ENCODE measurements at regions not wholly inside any gene's neighbourhood (a gene's known extent, or its start where the extent isn't known, plus 50 kb on each side); places are given as distances from the start of the nearest gene placed in this dataset.

- POLR2A ChIA-PET = interaction anchor here (0.5 kb wide), 1 partner anchor 299 kb away, joined by 3 read pairs; no protein-coding TSS in a partner anchor
- intact Hi-C loops (cut with micrococcal nuclease; ENCODE audit: unreplicated experiment) = no loop called here
- Histone ChIP-seq H3K36me3 (ENCODE audit: insufficient read depth, low read length) (no peaks in the 10 kb centered on the region), H3K9me3 (ENCODE audit: low read length) (0 out of 2 replicates have a peak, but pooled peaks cover 4% of the 10 kb centered on the region), H2AFZ (ENCODE audit: low read length) (no peak overlapping the region), H3K4me1 (ENCODE audit: insufficient read depth, low read length, poor library complexity, severe bottlenecking) (no peaks in the 10 kb centered on the region), H4K20me1 (ENCODE audit: insufficient read depth, low read length) (no peaks in the 10 kb centered on the region), H3K4me2 (ENCODE audit: low read length) (no peak overlapping the region), H3K79me2 (ENCODE audit: insufficient read depth, low read depth, low read length) (no peaks in the 10 kb centered on the region), H3K9me2 (ENCODE audit: insufficient read depth, low read length) (no peaks in the 10 kb centered on the region; the same call in 1 of the 2 replicates), H3K4me3 (ENCODE audit: low read depth, low read length, poor library complexity, severe bottlenecking) (no peak overlapping the region), H3K27ac (ENCODE audit: low read depth, low read length, poor library complexity, severe bottlenecking) (no peak overlapping the region)
- CTCF ChIA-PET (ENCODE audit: unreplicated experiment) = no interaction called here
- TF ChIP-seq EZH2phosphoT487 (IDR thresholded peaks at IDR 0.05; ENCODE audit: borderline replicate concordance, low read depth, low read length) (no peak), CTCF (conservative IDR thresholded peaks at IDR 0.05; ENCODE audit: low read length) (no peak)
- no peak for DNase-seq (ENCODE audit: low spot score)
- BruUV-seq (replicated peaks) = no TSS peak
These were observed 775.7 kb upstream of the IGFBP3 start for GRCh38 chr7:46696741-46697140.

GRCh38 chr7:46695051-46695708 is 774.1 kb upstream of the IGFBP3 start:
- intact Hi-C loops (cut with micrococcal nuclease; ENCODE audit: unreplicated experiment) = no loop called here
- no peak for TF ChIP-seq CTCF (conservative IDR thresholded peaks at IDR 0.05; ENCODE audit: low read length)
- no peak for TF ChIP-seq EZH2phosphoT487 (IDR thresholded peaks at IDR 0.05; ENCODE audit: borderline replicate concordance, low read depth, low read length)
- Histone ChIP-seq H3K9me2 (ENCODE audit: insufficient read depth, low read length) (no peaks in the 10 kb centered on the region; the same call in 1 of the 2 replicates), H3K4me2 (ENCODE audit: low read length) (no peak overlapping the region), H4K20me1 (ENCODE audit: insufficient read depth, low read length) (no peaks in the 10 kb centered on the region), H2AFZ (ENCODE audit: low read length) (no peak overlapping the region), H3K36me3 (ENCODE audit: insufficient read depth, low read length) (no peaks in the 10 kb centered on the region), H3K27ac (ENCODE audit: low read depth, low read length, poor library complexity, severe bottlenecking) (no peak overlapping the region), H3K79me2 (ENCODE audit: insufficient read depth, low read depth, low read length) (no peaks in the 10 kb centered on the region), H3K9me3 (ENCODE audit: low read length) (0 out of 2 replicates have a peak, but pooled peaks cover 4% of the 10 kb centered on the region), H3K4me1 (ENCODE audit: insufficient read depth, low read length, poor library complexity, severe bottlenecking) (no peaks in the 10 kb centered on the region), H3K4me3 (ENCODE audit: low read depth, low read length, poor library complexity, severe bottlenecking) (no peak overlapping the region)
- BruUV-seq (replicated peaks) = no TSS peak
- CTCF ChIA-PET (ENCODE audit: unreplicated experiment) = no interaction called here
- POLR2A ChIA-PET = interaction anchor here (0.6 to 1.2 kb wide), 3 partner anchors 13 to 23 kb away, joined by 4 read pairs; no protein-coding TSS in a partner anchor
- no peak for DNase-seq (ENCODE audit: low spot score)

GRCh38 chr7:46694058-46694457 is 773.0 kb upstream of the IGFBP3 start:
- H3K9me3 ChIP-seq (ENCODE audit: low read length) = 0 out of 2 replicates have a peak, but pooled peaks cover 4% of the 10 kb centered on the region
- ChIA-PET CTCF (ENCODE audit: unreplicated experiment) (no interaction called here), POLR2A (no interaction called here)
- H3K4me1 ChIP-seq (ENCODE audit: insufficient read depth, low read length, poor library complexity, severe bottlenecking) = no peaks in the 10 kb centered on the region
- H4K20me1 ChIP-seq (ENCODE audit: insufficient read depth, low read length) = no peaks in the 10 kb centered on the region
- H3K9me2 ChIP-seq (ENCODE audit: insufficient read depth, low read length) = no peaks in the 10 kb centered on the region; the same call in 1 of the 2 replicates
- no peak overlapping the region for H3K4me3 ChIP-seq (ENCODE audit: low read depth, low read length, poor library complexity, severe bottlenecking)
- intact Hi-C loops (cut with micrococcal nuclease; ENCODE audit: unreplicated experiment) = no loop called here
- no peak overlapping the region for H3K4me2 ChIP-seq (ENCODE audit: low read length)
- no TSS peak for BruUV-seq (replicated peaks)
- no peak overlapping the region for H3K27ac ChIP-seq (ENCODE audit: low read depth, low read length, poor library complexity, severe bottlenecking)
- DNase-seq (ENCODE audit: low spot score) = no peak
- H3K36me3 ChIP-seq (ENCODE audit: insufficient read depth, low read length) = no peaks in the 10 kb centered on the region
- no peak for TF ChIP-seq CTCF (conservative IDR thresholded peaks at IDR 0.05; ENCODE audit: low read length)
- no peak for TF ChIP-seq EZH2phosphoT487 (IDR thresholded peaks at IDR 0.05; ENCODE audit: borderline replicate concordance, low read depth, low read length)
- no peaks in the 10 kb centered on the region for H3K79me2 ChIP-seq (ENCODE audit: insufficient read depth, low read depth, low read length)
- no peak overlapping the region for H2AFZ ChIP-seq (ENCODE audit: low read length)
